ENCODE measurements at regions not wholly inside any gene's neighbourhood (a gene's known extent, or its start where the extent isn't known, plus 50 kb on each side); places are given as distances from the start of the nearest gene placed in this dataset.

- TF ChIP-seq NR2F2 (IDR thresholded peaks at IDR 0.05; ENCODE audit: borderline replicate concordance, low read depth) (no peak), HDAC2 (CRISPR knock-in tag; IDR thresholded peaks at IDR 0.05) (no peak), ZBTB4 (CRISPR knock-in tag; IDR thresholded peaks at IDR 0.05; ENCODE audit: borderline replicate concordance) (no peak), ATF4 (CRISPR knock-in tag; IDR thresholded peaks at IDR 0.05) (no peak), ZBTB33 (CRISPR knock-in tag; IDR thresholded peaks at IDR 0.05) (no peak), RFX1 (IDR thresholded peaks at IDR 0.05) (no peak), SRF (IDR thresholded peaks at IDR 0.05; ENCODE audit: low read depth, low read length) (no peak), POLR2AphosphoS2 (IDR thresholded peaks at IDR 0.05; ENCODE audit: low read depth, low read length) (no peak), YY1 (IDR thresholded peaks at IDR 0.05; ENCODE audit: insufficient read depth, insufficient replicate concordance, low read depth, low read length) (no peak), HMGXB4 (CRISPR knock-in tag; IDR thresholded peaks at IDR 0.05; ENCODE audit: borderline replicate concordance in 1 of 2, low read depth in 1 of 2) (no peak), ZNF512 (CRISPR knock-in tag; IDR thresholded peaks at IDR 0.05) (no peak), BHLHE40 (IDR thresholded peaks at IDR 0.05; ENCODE audit: low read length) (no peak), ZNF274 (CRISPR knock-in tag; IDR thresholded peaks at IDR 0.05) (no peak)
Observed at GRCh38 chrX:51395480-51395809, 62.8 kb downstream of the NUDT10 start.
